ENCODE measurements at regions not wholly inside any gene's neighbourhood (a gene's known extent, or its start where the extent isn't known, plus 50 kb on each side); places are given as distances from the start of the nearest gene placed in this dataset.

- DNase-seq = no peak
- WGBS, 2 donors (ENCODE audit: low coverage in 1 of 2) = 16 to 28% methylated on average over 7 of the region's 7 CpGs
- intact Hi-C loops (cut with DNase I; ENCODE audit: low total_unique reads) (no loop called here), in situ Hi-C loops (cut with MboI; ENCODE audit: low pct_ligation_motif_present in 1 of 4, low pct_unique_long_range_greater_than_20kb in 1 of 4, low sequenced_read_pairs in 3 of 4) (no loop called here)
- Histone ChIP-seq H3K27me3 (no peaks in the 10 kb centered on the region), H3K4me3 (no peak overlapping the region), H3K9me3 (no peaks in the 10 kb centered on the region), H3K27ac (no peak overlapping the region), H3K36me3 (no peaks in the 10 kb centered on the region), H3K4me1 (no peaks in the 10 kb centered on the region)
- no peak for TF ChIP-seq POLR2AphosphoS5 (IDR thresholded peaks at IDR 0.05)
Measured at GRCh38 chr13:86839221-86839620, 832.0 kb upstream of the SLITRK5 start.

- no peak for TF ChIP-seq CTCF (IDR thresholded peaks at IDR 0.05)
- no peak for TF ChIP-seq POLR2A (IDR thresholded peaks at IDR 0.05)
- TF ChIP-seq EP300 (IDR thresholded peaks at IDR 0.05; ENCODE audit: low read depth) = no peak
- TF ChIP-seq POLR2AphosphoS5 (IDR thresholded peaks at IDR 0.05) = no peak
- in situ Hi-C loops (cut with MboI; ENCODE audit: low pct_ligation_motif_present in 1 of 4, low pct_unique_long_range_greater_than_20kb in 1 of 4, low sequenced_read_pairs in 3 of 4) = no loop called here
- WGBS, 2 donors (ENCODE audit: low coverage in 1 of 2) = 80% methylated on average over 8 of the region's 11 CpGs; no CpG with 5 or more reads in 1 of the 2 donors
- Histone ChIP-seq H3K4me3 (no peak overlapping the region), H3K27me3 (no peaks in the 10 kb centered on the region), H3K9me3 (no peaks in the 10 kb centered on the region), H3K4me1 (no peaks in the 10 kb centered on the region), H3K36me3 (no peaks in the 10 kb centered on the region), H3K27ac (no peak overlapping the region)
- DNase-seq = no peak
- intact Hi-C loops (cut with DNase I; ENCODE audit: low total_unique reads) = no loop called here
Measured at GRCh38 chr13:86840250-86841191, 830.6 kb upstream of the SLITRK5 start.

GRCh38 chr13:86841264-86841663 lies 829.9 kb upstream of the SLITRK5 start:
- WGBS, 2 donors (ENCODE audit: low coverage in 1 of 2) = 90% methylated on average over 1 of the region's 1 CpG; no CpG with 5 or more reads in 1 of the 2 donors
- intact Hi-C loops (cut with DNase I; ENCODE audit: low total_unique reads) (no loop called here), in situ Hi-C loops (cut with MboI; ENCODE audit: low pct_ligation_motif_present in 1 of 4, low pct_unique_long_range_greater_than_20kb in 1 of 4, low sequenced_read_pairs in 3 of 4) (no loop called here)
- no peaks in the 10 kb centered on the region for H3K27me3 ChIP-seq
- no peaks in the 10 kb centered on the region for H3K9me3 ChIP-seq
- H3K27ac ChIP-seq = no peak overlapping the region
- no peaks in the 10 kb centered on the region for H3K36me3 ChIP-seq
- no peaks in the 10 kb centered on the region for H3K4me1 ChIP-seq
- TF ChIP-seq POLR2A (IDR thresholded peaks at IDR 0.05) (no peak), EP300 (IDR thresholded peaks at IDR 0.05; ENCODE audit: low read depth) (no peak), CTCF (IDR thresholded peaks at IDR 0.05) (no peak), POLR2AphosphoS5 (IDR thresholded peaks at IDR 0.05) (no peak)
- DNase-seq = no peak
- H3K4me3 ChIP-seq = no peak overlapping the region

GRCh38 chr13:86846501-86846900 lies 824.7 kb upstream of the SLITRK5 start:
- in situ Hi-C loops (cut with MboI; ENCODE audit: low pct_ligation_motif_present in 1 of 4, low pct_unique_long_range_greater_than_20kb in 1 of 4, low sequenced_read_pairs in 3 of 4) (no loop called here), intact Hi-C loops (cut with DNase I; ENCODE audit: low total_unique reads) (no loop called here)
- WGBS, 2 donors (ENCODE audit: low coverage in 1 of 2) = 78% methylated on average over 1 of the region's 1 CpG; no CpG with 5 or more reads in 1 of the 2 donors

More at GRCh38 chr13:86846501-86846900, 824.7 kb upstream of the SLITRK5 start:
- no peaks in the 10 kb centered on the region for H3K27me3 ChIP-seq
- no peaks in the 10 kb centered on the region for H3K4me1 ChIP-seq
- DNase-seq = no peak
- TF ChIP-seq POLR2A (IDR thresholded peaks at IDR 0.05) (no peak), CTCF (IDR thresholded peaks at IDR 0.05) (no peak), POLR2AphosphoS5 (IDR thresholded peaks at IDR 0.05) (no peak), EP300 (IDR thresholded peaks at IDR 0.05; ENCODE audit: low read depth) (no peak)
- H3K27ac ChIP-seq = no peak overlapping the region
- H3K4me3 ChIP-seq = no peak overlapping the region
- no peaks in the 10 kb centered on the region for H3K36me3 ChIP-seq
- H3K9me3 ChIP-seq = no peaks in the 10 kb centered on the region

Data from transverse colon (tissue), 4 donors.